GM12891 (cell line): ENCODE measurements at regions not wholly inside any gene's neighbourhood (a gene's known extent, or its start where the extent isn't known, plus 50 kb on each side); places are given as distances from the start of the nearest gene placed in this dataset.

Experiments used
- PAX5 ChIP-seq: IDR thresholded peaks from 2 replicates; pipeline ENCODE4 v1.6.1; 2011; ENCODE audit warnings: low read length, moderate library complexity, mild to moderate bottlenecking; ENCODE audit not compliant: insufficient read depth, severe bottlenecking
- POLR2A ChIP-seq: IDR thresholded peaks from 2 replicates; pipeline ENCODE4 v1.6.1; 2011; ENCODE audit warnings: low read depth, low read length, control low read depth
- POLR2AphosphoS5 ChIP-seq: IDR thresholded peaks from 2 replicates; pipeline ENCODE4 v1.6.1; 2011; ENCODE audit warnings: low read depth, low read length, control low read depth
- POU2F2 ChIP-seq: IDR thresholded peaks from 2 replicates; pipeline ENCODE4 v1.6.1; 2011; ENCODE audit warnings: low read depth, mild to moderate bottlenecking, control low read depth, low read length, moderate library complexity
- SPI1 ChIP-seq: IDR thresholded peaks from 2 replicates; pipeline ENCODE4 v1.6.1; 2011; ENCODE audit warnings: low read depth, low read length, control low read depth
- TAF1 ChIP-seq: IDR thresholded peaks from 2 replicates; pipeline ENCODE4 v1.6.1; 2011; ENCODE audit warnings: low read depth, low read length, control low read depth

- TF ChIP-seq POLR2A = no peak
- TF ChIP-seq SPI1 = no peak
- TF ChIP-seq TAF1 = no peak
- no peak for TF ChIP-seq PAX5
- TF ChIP-seq POLR2AphosphoS5 = no peak
- no peak for TF ChIP-seq POU2F2
These were observed 167.7 kb upstream of the NECTIN3 start for GRCh38 chr3:110903771-110904519.
